ENCODE measurements at regions not wholly inside any gene's neighbourhood (a gene's known extent, or its start where the extent isn't known, plus 50 kb on each side); places are given as distances from the start of the nearest gene placed in this dataset.

GRCh38 chr2:121088251-121089165 lies 196.5 kb downstream of the TFCP2L1 start:
- DNase-seq, result no peak

- DNase-seq, result no peak
These were observed 195.9 kb downstream of the TFCP2L1 start for GRCh38 chr2:121089166-121089510.

GRCh38 chr2:121090088-121090715 lies 194.8 kb downstream of the TFCP2L1 start:
- DNase-seq, result no peak

- no peak for DNase-seq
These were observed 192.9 kb downstream of the TFCP2L1 start for GRCh38 chr2:121092095-121092494.

GRCh38 chr2:121093692-121094091 lies 191.3 kb downstream of the TFCP2L1 start:
- DNase-seq, result no peak

- no peak for DNase-seq
These were observed 190.9 kb downstream of the TFCP2L1 start for GRCh38 chr2:121094101-121094500.

GRCh38 chr2:121094845-121095244 lies 190.2 kb downstream of the TFCP2L1 start:
- no peak for DNase-seq

GRCh38 chr2:121095257-121096080 lies 189.5 kb downstream of the TFCP2L1 start:
- DNase-seq, result peak; percentile 63

GRCh38 chr2:121096611-121097010 lies 188.4 kb downstream of the TFCP2L1 start:
- no peak for DNase-seq

GRCh38 chr2:121098556-121098955 lies 186.4 kb downstream of the TFCP2L1 start:
- DNase-seq, result no peak

GRCh38 chr2:121099329-121100290 lies 185.4 kb downstream of the TFCP2L1 start:
- DNase-seq, result no peak

GRCh38 chr2:121101093-121101715 lies 183.8 kb downstream of the TFCP2L1 start:
- no peak for DNase-seq

GRCh38 chr2:121102941-121103340 lies 182.1 kb downstream of the TFCP2L1 start:
- DNase-seq, result no peak

GRCh38 chr2:121103960-121104359 lies 181.0 kb downstream of the TFCP2L1 start:
- peak; percentile 47 for DNase-seq

- DNase-seq, result no peak
These were observed 180.3 kb downstream of the TFCP2L1 start for GRCh38 chr2:121104721-121105141.

- DNase-seq, result no peak
These were observed 174.1 kb downstream of the TFCP2L1 start for GRCh38 chr2:121110924-121111323.

- no peak for DNase-seq
These were observed 166.1 kb downstream of the TFCP2L1 start for GRCh38 chr2:121118951-121119350.

- no peak for DNase-seq
These were observed 164.6 kb downstream of the TFCP2L1 start for GRCh38 chr2:121120411-121120810.

GRCh38 chr2:121120991-121121390 lies 164.0 kb downstream of the TFCP2L1 start:
- DNase-seq, result no peak

- DNase-seq, result no peak
These were observed 163.3 kb downstream of the TFCP2L1 start for GRCh38 chr2:121121661-121122060.

GRCh38 chr2:121123268-121123667 lies 161.7 kb downstream of the TFCP2L1 start:
- DNase-seq, result no peak

- no peak for DNase-seq
These were observed 160.7 kb downstream of the TFCP2L1 start for GRCh38 chr2:121124330-121124729.
